ENCODE measurements at regions not wholly inside any gene's neighbourhood (a gene's known extent, or its start where the extent isn't known, plus 50 kb on each side); places are given as distances from the start of the nearest gene placed in this dataset.
"Not testable (repeated sequence)": the region's sequence is repeated elsewhere in the genome, so short reads cannot be mapped to it uniquely, and the experiment has no call there.

GRCh38 chr5:116779846-116780245, 205.2 kb upstream of the SEMA6A start:
- DNase-seq (no peak), ATAC-seq (replicated peaks) (no peak)
- no peak overlapping the region for H3K27ac Mint-ChIP-seq
- H3K27me3 Mint-ChIP-seq = no peaks in the 10 kb centered on the region
- no peaks in the 10 kb centered on the region for H3K4me1 Mint-ChIP-seq (ENCODE audit: low read depth in 2 of 2)
- H3K9me3 Mint-ChIP-seq = no peaks in the 10 kb centered on the region
- H3K36me3 Mint-ChIP-seq (ENCODE audit: insufficient read depth) = no peaks in the 10 kb centered on the region
- H3K4me3 Mint-ChIP-seq = no peak overlapping the region

GRCh38 chr5:116778651-116779280, 204.1 kb upstream of the SEMA6A start:
- Mint-ChIP-seq H3K4me3 (no peak overlapping the region), H3K27ac (no peak overlapping the region), H3K36me3 (ENCODE audit: insufficient read depth) (no peaks in the 10 kb centered on the region), H3K4me1 (ENCODE audit: low read depth in 2 of 2) (no peaks in the 10 kb centered on the region), H3K9me3 (no peaks in the 10 kb centered on the region), H3K27me3 (no peaks in the 10 kb centered on the region)
- ATAC-seq (replicated peaks) = no peak
- DNase-seq = no peak

- H3K27ac Mint-ChIP-seq = no peak overlapping the region
These were observed 203.4 kb upstream of the SEMA6A start for GRCh38 chr5:116778032-116778431.

GRCh38 chr5:116773926-116774325, 199.3 kb upstream of the SEMA6A start:
- H3K36me3 Mint-ChIP-seq (ENCODE audit: insufficient read depth) = no peaks in the 10 kb centered on the region
- H3K9me3 Mint-ChIP-seq = no peaks in the 10 kb centered on the region

More at GRCh38 chr5:116778032-116778431, 203.4 kb upstream of the SEMA6A start:
- Mint-ChIP-seq H3K36me3 (ENCODE audit: insufficient read depth) (no peaks in the 10 kb centered on the region), H3K4me1 (ENCODE audit: low read depth in 2 of 2) (no peaks in the 10 kb centered on the region), H3K27me3 (no peaks in the 10 kb centered on the region), H3K9me3 (no peaks in the 10 kb centered on the region), H3K4me3 (no peak overlapping the region)
- no peak for ATAC-seq (replicated peaks)
- no peak for DNase-seq

GRCh38 chr5:116772806-116773205, 198.2 kb upstream of the SEMA6A start:
- ATAC-seq (replicated peaks) (no peak), DNase-seq (no peak)
- Mint-ChIP-seq H3K36me3 (ENCODE audit: insufficient read depth) (no peaks in the 10 kb centered on the region), H3K4me3 (no peak overlapping the region), H3K4me1 (ENCODE audit: low read depth in 2 of 2) (no peaks in the 10 kb centered on the region), H3K9me3 (no peaks in the 10 kb centered on the region), H3K27ac (no peak overlapping the region), H3K27me3 (no peaks in the 10 kb centered on the region)

More at GRCh38 chr5:116773926-116774325, 199.3 kb upstream of the SEMA6A start:
- no peak for ATAC-seq (replicated peaks)
- Mint-ChIP-seq H3K27ac (no peak overlapping the region), H3K27me3 (no peaks in the 10 kb centered on the region), H3K4me3 (no peak overlapping the region), H3K4me1 (ENCODE audit: low read depth in 2 of 2) (no peaks in the 10 kb centered on the region)
- DNase-seq = no peak

GRCh38 chr5:116772152-116772501, 197.5 kb upstream of the SEMA6A start:
- Mint-ChIP-seq H3K4me1 (ENCODE audit: low read depth in 2 of 2) (no peaks in the 10 kb centered on the region), H3K36me3 (ENCODE audit: insufficient read depth) (no peaks in the 10 kb centered on the region), H3K9me3 (no peaks in the 10 kb centered on the region), H3K27me3 (no peaks in the 10 kb centered on the region), H3K27ac (no peak overlapping the region), H3K4me3 (no peak overlapping the region)
- DNase-seq = no peak
- no peak for ATAC-seq (replicated peaks)

- Mint-ChIP-seq H3K9me3 (no peaks in the 10 kb centered on the region), H3K27me3 (no peaks in the 10 kb centered on the region), H3K4me3 (no peak overlapping the region), H3K36me3 (ENCODE audit: insufficient read depth) (no peaks in the 10 kb centered on the region), H3K27ac (no peak overlapping the region), H3K4me1 (ENCODE audit: low read depth in 2 of 2) (no peaks in the 10 kb centered on the region)
- DNase-seq (no peak), ATAC-seq (replicated peaks) (no peak)
These were observed 197.0 kb upstream of the SEMA6A start for GRCh38 chr5:116771466-116772151.

- not testable (repeated sequence) for H3K4me1 Mint-ChIP-seq (ENCODE audit: low read depth in 2 of 2); H3K27ac Mint-ChIP-seq; H3K36me3 Mint-ChIP-seq (ENCODE audit: insufficient read depth); H3K9me3 Mint-ChIP-seq; H3K27me3 Mint-ChIP-seq; ATAC-seq (replicated peaks); DNase-seq; H3K4me3 Mint-ChIP-seq
These were observed 195.3 kb upstream of the SEMA6A start for GRCh38 chr5:116769953-116770352.

GRCh38 chr5:116769470-116769869, 194.8 kb upstream of the SEMA6A start:
- Mint-ChIP-seq H3K4me1 (ENCODE audit: low read depth in 2 of 2) (no peaks in the 10 kb centered on the region), H3K4me3 (no peak overlapping the region), H3K9me3 (no peaks in the 10 kb centered on the region), H3K27me3 (peaks cover under 1 to 7% of the 10 kb centered on the region in 2 donors), H3K27ac (no peak overlapping the region), H3K36me3 (ENCODE audit: insufficient read depth) (no peaks in the 10 kb centered on the region)
- no peak for ATAC-seq (replicated peaks)
- no peak for DNase-seq

- no peak overlapping the region for H3K4me3 Mint-ChIP-seq
- no peaks in the 10 kb centered on the region for H3K9me3 Mint-ChIP-seq
- no peak overlapping the region for H3K27ac Mint-ChIP-seq
- H3K4me1 Mint-ChIP-seq (ENCODE audit: low read depth in 2 of 2) = no peaks in the 10 kb centered on the region
- ATAC-seq (replicated peaks) (no peak), DNase-seq (no peak)
- peaks cover 7 to 8% of the 10 kb centered on the region in 2 donors for H3K27me3 Mint-ChIP-seq
- H3K36me3 Mint-ChIP-seq (ENCODE audit: insufficient read depth) = no peaks in the 10 kb centered on the region
These were observed 191.9 kb upstream of the SEMA6A start for GRCh38 chr5:116766470-116766947.

GRCh38 chr5:116765441-116765840, 190.8 kb upstream of the SEMA6A start:
- Mint-ChIP-seq H3K4me1 (ENCODE audit: low read depth in 2 of 2) (no peaks in the 10 kb centered on the region), H3K9me3 (no peaks in the 10 kb centered on the region), H3K4me3 (no peak overlapping the region), H3K27ac (no peak overlapping the region), H3K36me3 (ENCODE audit: insufficient read depth) (no peaks in the 10 kb centered on the region), H3K27me3 (peaks cover 7 to 8% of the 10 kb centered on the region in 2 donors)
- DNase-seq (no peak), ATAC-seq (replicated peaks) (no peak)

GRCh38 chr5:116764941-116765340, 190.3 kb upstream of the SEMA6A start:
- Mint-ChIP-seq H3K27ac (no peak overlapping the region), H3K36me3 (ENCODE audit: insufficient read depth) (no peaks in the 10 kb centered on the region), H3K9me3 (no peaks in the 10 kb centered on the region), H3K4me3 (no peak overlapping the region), H3K27me3 (peaks cover 7 to 8% of the 10 kb centered on the region in 2 donors), H3K4me1 (ENCODE audit: low read depth in 2 of 2) (no peaks in the 10 kb centered on the region)
- DNase-seq (no peak), ATAC-seq (replicated peaks) (no peak)

- no peaks in the 10 kb centered on the region for H3K4me1 Mint-ChIP-seq (ENCODE audit: low read depth in 2 of 2)
- ATAC-seq (replicated peaks) = no peak
- H3K36me3 Mint-ChIP-seq (ENCODE audit: insufficient read depth) = no peaks in the 10 kb centered on the region
- no peak overlapping the region for H3K27ac Mint-ChIP-seq
- DNase-seq = no peak
- H3K9me3 Mint-ChIP-seq = no peaks in the 10 kb centered on the region
- H3K4me3 Mint-ChIP-seq = no peak overlapping the region
- peaks cover 7 to 8% of the 10 kb centered on the region in 2 donors for H3K27me3 Mint-ChIP-seq
These were observed 189.6 kb upstream of the SEMA6A start for GRCh38 chr5:116763987-116764866.
